Gastroesophageal sphincter (tissue), 3 donors: ENCODE measurements at regions not wholly inside any gene's neighbourhood (a gene's known extent, or its start where the extent isn't known, plus 50 kb on each side); places are given as distances from the start of the nearest gene placed in this dataset.

Experiments used
- EP300 ChIP-seq: sonication (generic); formaldehyde crosslinking; IDR thresholded peaks from one replicate; pipeline ENCODE4 v1.6.1; 2017; ENCODE audit warnings: antibody characterized with exemption, mild to moderate bottlenecking
- POLR2A ChIP-seq, 2 donors: fragments of 450-650 bp; IDR thresholded peaks; one replicate each; pipeline ENCODE4 v1.6.1; 2017; ENCODE audit warnings: antibody characterized with exemption in 2 of 2, mild to moderate bottlenecking in 2 of 2, moderate library complexity in 1 of 2
- TF ChIP-seq, protein P1 (sequence below), 4 experiments: fragments of 200-600 bp in 2 of 4; fragments of 450-650 bp in 2 of 4; sonication (generic) in 1 of 4; IDR thresholded peaks; one replicate each; pipeline ENCODE4 v1.5.1; 2017 to 2019; ENCODE audit warnings: antibody characterized with exemption in 4 of 4, mild to moderate bottlenecking in 2 of 4, moderate library complexity in 2 of 4

DNA sequence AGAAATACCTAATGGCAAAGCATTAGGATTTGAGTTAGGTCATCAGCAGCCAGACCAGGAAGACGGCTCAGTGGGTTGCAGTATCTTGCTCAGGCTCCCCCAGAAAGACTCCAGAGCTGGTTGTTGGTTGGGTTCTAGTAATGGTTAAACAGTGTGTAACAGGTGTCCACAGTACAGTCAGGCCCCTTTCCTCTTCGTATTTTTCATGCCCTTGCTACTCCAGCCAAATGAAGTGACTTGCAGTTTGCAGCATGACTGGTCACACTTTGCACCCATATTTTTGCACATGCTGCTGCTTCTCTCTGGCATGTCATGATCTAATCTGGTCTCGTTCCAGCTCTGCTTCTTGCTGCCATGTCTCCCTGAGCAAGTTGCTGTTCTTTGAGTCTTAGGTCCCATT lies 60.6 kb upstream of the TRPC7 start:
- TF ChIP-seq, protein P1, sequence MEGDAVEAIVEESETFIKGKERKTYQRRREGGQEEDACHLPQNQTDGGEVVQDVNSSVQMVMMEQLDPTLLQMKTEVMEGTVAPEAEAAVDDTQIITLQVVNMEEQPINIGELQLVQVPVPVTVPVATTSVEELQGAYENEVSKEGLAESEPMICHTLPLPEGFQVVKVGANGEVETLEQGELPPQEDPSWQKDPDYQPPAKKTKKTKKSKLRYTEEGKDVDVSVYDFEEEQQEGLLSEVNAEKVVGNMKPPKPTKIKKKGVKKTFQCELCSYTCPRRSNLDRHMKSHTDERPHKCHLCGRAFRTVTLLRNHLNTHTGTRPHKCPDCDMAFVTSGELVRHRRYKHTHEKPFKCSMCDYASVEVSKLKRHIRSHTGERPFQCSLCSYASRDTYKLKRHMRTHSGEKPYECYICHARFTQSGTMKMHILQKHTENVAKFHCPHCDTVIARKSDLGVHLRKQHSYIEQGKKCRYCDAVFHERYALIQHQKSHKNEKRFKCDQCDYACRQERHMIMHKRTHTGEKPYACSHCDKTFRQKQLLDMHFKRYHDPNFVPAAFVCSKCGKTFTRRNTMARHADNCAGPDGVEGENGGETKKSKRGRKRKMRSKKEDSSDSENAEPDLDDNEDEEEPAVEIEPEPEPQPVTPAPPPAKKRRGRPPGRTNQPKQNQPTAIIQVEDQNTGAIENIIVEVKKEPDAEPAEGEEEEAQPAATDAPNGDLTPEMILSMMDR (IDR thresholded peaks at IDR 0.05), result no peak
- TF ChIP-seq EP300 (no peak), POLR2A (IDR thresholded peaks at IDR 0.05) (no peak)
